GM21447 (cell line): ENCODE measurements at regions not wholly inside any gene's neighbourhood (a gene's known extent, or its start where the extent isn't known, plus 50 kb on each side); places are given as distances from the start of the nearest gene placed in this dataset.
"Not testable (repeated sequence)": the region's sequence is repeated elsewhere in the genome, so short reads cannot be mapped to it uniquely, and the experiment has no call there.

Experiments
- ATAC-seq: cut with Tn5 transposase; IDR thresholded peaks from one replicate; pipeline ENCODE4 v1.9.1; 2021; ENCODE audit not compliant: unreplicated experiment

DNA sequence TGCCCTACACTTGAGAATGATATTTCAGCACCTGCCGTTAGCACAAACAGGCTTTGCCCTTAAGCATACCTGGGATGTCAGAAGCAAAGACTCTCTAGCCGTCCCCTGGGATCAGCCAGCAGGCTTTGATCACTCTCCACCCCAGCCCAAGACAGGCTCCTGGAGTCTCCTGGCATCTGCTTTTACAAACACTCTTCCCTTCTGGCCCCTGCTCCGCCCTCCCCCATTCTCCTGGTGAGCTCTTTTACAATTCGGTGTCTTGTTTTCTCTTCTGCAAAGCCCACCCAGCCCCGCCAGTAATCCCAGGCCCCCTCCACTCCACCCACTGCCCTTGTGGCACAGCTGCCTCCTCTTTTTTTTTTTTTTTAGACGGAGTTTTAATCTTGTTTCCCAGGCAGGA, 50.4 kb downstream of the KATNIP start:
- ATAC-seq, result no peak

DNA sequence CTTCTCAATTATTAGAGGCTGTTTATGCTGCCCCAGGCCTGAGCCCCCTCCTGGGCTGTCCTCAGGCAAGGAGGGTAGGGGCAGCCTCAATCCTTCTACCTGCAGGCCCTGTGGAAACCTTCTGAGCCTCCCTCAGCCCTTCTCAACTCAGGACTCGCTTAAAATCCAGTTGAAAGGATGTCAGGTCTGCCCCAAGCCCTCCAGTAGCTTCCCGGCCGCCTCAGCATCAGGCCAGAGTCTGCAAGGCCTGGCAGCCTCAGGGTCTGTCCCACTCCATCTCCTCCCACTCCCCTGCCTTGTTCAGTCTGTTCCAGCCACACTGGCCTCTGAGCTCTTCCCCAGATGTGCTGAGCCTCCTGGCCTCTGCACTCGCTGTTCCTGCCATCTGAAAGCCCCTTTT, 52.2 kb downstream of the KATNIP start:
- no peak for ATAC-seq

DNA sequence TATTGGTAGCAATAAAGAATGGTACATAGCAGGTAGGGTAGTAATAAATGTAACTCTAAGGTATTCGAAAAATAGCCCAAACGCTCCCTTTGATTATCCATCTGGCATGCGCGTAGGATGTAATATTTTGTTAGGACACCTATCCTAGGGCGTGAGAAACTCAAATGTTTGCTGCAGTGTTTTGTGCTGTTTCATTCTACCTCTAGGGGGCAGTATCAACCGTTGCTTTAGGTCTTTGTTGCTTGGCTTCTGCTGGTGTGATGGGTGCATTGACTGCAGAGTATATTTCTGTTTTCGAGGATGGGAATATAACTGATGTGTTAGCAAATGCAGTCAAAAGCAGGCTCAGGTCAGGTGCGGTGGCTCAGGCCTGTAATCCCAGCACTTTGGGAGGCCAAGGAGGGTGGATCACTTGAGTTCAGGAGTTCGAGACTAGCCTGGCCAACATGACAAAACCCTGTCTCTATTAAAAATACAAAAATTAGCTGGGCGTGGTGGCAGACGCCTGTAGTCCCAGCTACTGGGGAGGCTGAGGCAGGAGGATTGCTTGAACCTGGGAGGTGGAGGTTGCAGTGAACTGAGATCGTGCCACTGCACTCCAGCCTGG, 55.7 kb downstream of the KATNIP start:
- not testable (repeated sequence) for ATAC-seq

DNA sequence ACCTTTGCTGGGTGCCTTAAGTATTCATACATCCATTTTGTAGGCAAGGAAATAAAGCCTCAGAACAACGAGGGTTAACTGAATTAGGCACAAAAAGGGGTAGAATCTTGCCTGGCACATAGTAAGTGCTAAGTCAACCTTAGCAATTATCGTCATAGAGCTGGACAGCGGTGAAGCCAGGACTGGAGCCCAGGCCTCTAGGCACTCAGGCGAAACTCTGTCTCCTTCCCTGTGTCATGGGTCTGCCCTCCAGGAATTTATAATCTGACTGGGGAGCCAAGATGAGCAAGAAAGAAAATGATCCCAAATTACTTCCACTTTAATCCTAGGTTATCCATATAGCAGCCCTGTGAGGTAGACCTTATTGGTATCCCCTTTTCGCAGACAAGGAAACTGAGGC, 61.4 kb downstream of the KATNIP start:
- ATAC-seq, result no peak

DNA sequence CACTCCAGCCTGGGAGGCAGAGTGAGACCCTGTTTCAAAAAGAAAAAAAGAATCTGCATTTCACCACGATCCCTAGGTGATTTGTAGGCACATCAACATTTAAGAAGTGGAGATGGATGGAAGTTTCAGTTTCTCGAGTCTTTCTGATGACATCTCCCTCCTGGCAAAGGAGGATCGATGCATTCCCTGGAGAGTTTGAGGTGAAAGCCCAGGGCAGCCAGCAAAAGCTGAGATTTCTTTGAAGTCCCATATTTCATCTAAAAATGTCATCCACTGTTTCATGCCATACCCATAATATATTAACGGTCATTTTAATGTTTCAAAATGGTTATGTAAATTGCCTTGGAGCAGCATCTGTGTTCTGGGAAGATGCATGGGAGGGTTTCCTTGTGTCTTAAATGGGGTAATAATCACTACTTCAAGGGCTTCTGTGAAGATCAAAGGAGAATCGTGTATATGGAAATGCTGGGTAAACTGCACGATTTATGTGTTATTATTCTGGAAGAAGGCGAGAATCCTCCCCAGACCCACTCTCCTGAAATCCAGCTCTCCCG, 63.4 kb downstream of the KATNIP start:
- ATAC-seq, result no peak

DNA sequence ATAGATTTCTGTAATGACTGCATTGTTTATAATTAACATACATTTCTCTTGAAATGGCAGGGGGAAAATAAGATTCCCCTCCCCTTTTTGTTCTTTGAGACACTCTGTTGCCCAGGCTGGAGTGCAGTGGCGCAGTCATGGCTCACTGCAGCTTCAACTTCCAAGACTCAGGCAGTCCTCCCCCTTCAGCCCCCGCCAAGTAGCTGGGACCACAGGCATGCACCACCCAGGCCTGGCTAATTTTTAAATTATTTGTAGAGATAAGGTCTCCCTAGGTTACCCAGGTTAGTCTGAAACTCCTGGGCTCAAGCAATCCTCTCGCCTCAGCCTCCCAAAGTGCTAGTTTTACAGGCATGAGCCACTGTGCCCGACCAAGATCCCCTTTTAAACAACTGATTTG, 67.7 kb downstream of the KATNIP start:
- no peak for ATAC-seq

DNA sequence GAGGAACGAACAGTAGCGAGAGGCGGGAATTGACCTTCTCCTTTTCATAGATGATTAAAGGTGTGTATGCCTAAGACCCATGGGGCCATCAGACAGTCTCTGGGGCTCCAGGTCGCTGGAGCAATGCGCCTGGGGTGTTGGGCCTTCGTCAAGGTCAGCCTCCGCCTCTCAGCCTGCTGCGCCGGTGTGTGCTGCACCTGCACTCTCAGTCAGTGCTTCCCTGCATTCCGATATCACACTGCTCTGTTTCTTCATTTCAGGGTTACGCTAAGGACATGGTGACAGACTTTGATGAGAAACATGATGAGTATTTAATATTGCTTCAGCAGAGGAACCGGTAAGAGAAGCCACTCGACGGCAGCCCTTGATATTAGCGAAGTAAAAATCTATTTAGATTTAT, 68.2 kb downstream of the KATNIP start:
- no peak for ATAC-seq

DNA sequence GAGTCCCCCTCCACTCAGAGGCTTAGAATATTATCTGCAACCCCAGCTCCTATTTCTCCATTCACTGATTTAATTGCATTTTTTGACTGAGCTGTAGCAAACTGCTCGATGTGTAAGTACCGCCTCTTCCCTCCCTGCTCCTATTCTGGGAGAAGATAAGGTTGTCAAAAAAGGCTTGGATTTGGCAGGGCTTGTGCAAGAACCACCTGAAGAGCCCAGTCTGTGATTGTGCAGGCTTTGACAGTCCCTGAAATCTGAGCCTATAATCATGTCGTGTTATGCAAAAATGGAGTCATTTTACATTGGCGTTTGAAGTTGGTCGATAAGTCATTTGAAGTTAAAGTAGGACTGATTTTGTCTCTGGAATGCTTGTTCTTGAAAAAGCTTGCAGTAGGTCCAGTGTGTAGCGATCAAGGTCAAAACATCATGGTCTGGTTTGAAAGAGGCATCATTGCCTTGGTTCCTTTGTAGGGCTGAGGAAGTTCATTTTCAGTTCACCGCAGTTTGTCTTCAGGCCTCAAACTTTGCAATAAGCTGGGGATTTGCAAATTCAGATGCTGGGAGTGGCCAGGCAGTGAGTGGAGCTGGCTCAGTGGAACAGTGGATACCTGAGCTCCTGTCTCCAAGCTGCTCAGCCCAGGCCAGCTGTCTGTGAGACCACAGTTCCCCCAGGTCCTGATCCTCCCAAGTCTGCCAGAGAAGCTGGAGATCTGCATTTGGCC, 68.8 kb downstream of the KATNIP start:
- ATAC-seq, result no peak

DNA sequence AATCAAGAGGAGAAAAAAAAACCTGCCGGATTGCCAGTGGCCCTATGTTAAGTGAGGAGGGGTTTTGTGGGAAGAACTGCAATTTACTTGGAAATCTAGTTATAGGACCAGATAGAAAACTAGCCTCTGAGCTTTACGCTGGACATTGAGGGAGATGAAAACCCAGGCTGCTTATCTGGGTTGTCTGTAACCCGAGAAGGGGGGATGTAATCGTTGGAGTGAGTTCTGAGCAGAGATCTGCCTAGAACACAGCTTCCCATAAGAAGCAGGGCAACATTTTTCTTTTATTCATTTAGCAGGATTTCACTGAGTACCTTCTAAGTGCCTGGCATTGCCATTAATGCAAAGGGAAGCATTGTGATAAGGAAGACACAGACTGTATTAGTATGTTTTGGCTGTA, 70.6 kb downstream of the KATNIP start:
- no peak for ATAC-seq

DNA sequence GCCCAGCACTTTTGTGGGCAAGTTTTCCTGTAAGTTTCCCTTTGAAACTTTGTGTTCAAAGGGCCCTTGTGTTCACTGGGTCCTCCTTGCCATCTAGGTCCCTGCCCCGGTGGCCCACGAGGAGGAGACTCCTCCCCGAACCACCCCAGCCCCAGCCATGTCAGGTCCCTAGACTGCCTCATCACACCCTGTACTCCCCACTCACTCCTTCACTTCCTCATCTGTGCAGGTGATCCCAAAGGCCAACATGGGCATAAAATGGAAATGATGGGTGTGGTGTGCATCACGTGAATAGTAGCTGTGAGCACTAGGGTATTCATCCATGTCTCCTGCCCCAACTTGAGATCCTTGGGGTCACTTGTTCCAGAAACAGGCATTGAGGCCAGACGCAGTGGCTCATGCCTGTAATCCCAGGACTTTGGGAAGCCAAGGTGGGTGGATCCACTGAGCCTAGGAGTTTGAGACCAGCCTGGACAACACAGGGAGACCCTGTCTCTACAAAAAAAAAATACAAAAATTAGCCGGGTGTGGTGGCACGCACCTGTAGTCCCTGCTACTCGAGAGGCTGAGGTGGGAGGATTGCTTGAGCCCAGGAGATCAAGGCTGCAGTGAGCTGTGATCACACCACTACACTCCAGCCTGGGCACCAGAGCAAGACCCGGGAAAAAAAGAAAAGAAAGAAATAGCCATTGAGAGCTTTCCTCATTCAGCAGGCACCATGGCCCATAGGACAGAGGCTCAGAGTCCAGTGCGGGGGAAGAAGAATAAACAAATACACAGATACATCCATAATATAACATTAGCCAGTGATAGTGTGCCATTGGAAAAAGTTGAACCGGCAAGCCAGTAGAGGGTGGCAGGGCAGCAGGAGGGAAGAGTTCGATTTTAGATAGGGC, 74.5 kb downstream of the KATNIP start:
- ATAC-seq, result no peak

DNA sequence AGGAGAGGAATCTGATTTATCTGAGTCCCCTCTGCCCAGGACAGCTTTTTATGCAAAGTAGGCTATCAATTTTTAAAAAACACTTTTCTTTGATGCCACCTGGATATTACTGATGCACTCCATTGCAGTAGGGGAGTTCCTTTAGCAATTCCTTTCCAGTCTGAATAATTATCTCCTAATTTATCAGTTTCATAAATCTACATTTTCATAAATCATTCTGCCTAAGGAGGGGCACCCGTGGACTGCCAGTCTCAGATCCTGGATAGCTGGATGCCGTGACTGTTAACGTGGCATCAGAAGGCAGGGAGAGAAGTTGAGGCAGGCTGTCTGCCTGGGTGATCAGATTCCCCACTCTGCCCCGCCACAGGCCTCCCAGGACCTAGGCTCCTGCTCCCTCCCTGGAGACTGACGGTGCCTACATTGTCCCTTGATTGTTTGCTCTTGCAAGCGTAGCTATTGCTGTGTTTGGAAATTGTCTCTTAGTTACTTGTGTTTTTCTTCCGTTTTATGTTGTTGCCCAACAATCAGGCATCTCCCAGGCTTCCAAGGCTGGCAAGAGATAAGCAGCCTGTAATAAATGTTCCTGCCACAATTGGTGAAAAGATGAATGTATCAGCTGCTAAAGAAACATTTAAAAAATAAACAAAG, 75.2 kb downstream of the KATNIP start:
- no peak for ATAC-seq

DNA sequence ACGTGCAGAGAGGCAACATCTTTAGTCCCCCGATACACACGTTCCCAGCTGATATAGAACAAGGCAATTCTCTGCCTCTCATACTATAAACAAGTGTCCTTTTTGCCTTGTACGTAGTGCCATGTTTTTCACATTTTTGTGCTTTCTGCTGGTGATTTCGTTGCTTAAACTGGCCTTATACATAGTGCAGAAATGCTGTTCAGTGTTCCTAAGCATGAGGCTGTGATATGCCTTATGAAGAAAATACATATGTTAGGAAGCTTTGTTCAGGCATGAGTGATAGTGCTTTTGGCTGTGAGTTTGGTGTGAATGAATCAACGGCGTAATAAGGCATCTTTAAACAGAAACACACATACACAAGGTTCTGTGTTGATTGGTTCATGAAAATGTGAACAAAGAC, 77.2 kb downstream of the KATNIP start:
- ATAC-seq, result no peak

DNA sequence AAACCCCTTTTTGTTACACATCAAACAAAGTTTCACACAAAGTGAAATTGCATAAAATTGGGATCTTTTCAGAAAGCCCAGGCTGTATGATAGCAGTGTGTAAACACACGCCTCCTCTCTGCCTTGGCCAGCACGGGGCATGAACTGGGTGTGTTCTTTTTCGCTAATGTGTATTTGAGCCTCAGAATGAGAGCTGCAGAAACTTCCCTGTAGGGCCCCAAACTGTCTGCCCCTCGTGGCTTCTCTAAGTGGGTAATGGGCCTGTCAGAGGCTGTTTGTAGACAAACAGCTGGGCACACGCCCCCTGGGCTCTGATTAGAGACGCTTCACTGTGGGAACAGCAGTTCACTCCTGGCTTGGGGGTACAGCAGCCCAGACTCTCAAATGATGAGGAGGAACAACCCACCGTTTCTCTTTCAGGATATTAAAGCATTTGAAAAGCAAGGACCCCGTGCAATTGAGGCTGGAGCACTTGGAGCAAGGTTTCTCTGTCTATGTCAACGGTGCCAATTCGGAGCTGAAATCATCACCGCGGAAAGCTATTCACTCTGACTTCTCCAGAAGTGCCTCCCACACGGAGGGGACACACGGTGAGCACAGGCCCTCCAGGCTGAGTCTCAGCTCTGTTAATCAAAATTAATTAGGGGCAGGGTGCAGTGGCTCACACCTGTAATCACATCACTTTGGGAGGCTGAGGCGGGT, 78.4 kb downstream of the KATNIP start:
- ATAC-seq, result no peak

DNA sequence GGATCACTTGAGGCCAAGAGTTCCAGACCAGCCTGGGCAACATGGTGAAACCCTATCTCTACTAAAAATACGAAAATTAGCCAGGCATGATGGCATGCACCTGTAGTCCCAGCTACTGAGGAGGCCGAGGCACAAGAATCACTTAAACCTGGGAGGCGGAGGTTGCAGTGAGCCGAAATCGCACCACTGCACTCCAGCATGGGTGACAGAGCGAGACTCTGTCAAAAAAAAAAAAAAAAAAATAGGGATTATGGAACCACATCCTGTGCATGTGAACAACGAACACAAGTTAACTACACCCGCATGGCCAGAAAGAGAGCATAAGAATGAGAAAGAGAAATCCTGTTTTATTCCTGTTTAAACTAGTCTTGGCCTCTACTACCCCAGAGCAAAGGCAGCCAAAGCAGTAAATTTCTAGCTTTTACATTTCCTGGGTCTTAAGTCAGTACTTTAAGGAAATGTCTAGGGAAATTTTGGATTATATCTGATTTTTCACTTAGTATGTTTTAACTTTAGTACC, 79.1 kb downstream of the KATNIP start:
- not testable (repeated sequence) for ATAC-seq

DNA sequence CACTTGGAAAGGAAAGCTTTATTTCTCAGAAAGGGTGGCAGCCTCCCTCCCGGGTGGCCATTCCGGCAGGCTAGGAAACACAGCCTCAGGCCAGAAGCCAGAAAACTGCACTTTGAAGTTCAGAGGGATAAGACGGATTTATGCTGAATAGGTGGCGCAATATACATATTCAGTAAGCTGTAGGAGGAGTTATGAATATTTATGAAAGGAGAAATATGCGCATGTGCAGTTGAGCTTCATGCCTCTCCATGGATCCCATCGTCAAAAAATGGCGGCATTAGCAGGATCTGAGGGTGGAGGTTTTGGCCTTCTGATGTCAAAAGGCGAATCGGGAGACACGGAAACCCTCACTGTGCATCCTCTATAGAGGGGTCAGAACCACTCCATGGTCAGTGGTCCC, 82.3 kb downstream of the KATNIP start:
- no peak for ATAC-seq

DNA sequence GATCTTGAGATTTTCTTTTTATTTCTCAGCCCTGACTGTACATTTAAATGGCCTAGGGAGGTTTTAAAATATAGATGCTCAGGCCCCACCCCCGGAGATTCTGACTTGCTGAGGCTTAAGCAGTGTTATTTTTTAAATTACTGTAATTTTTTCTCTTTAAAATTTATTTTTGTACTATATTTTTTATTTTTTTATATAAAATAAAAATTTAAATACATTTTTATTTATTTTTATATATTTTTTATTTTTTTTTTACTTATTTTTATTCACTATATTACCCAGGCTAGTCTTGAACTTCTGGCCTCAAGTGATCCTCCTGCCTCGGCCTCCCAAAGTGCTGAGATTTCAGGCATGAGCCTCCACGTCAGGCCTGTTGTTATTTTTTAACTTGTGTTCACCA, 83.3 kb downstream of the KATNIP start:
- ATAC-seq, result no peak

DNA sequence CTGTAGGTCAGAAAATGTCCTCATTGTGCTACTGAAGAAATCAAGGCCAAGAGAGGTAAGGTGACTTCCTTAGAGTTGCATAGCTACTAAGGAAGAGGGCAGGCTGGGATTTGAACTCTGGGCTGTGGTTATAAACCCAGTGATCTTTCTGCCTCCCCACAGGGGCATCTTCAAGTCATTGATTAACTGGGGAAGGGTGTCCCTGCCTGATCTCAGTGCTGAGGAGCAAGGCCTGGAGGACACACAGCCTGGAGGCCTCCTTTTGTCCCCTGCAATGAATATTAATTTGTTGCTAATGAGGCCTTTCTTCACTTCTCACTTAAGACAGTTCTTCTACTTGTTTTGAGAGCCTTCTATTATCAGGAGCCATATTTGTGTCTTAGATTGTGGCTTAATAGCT, 83.8 kb downstream of the KATNIP start:
- no peak for ATAC-seq

DNA sequence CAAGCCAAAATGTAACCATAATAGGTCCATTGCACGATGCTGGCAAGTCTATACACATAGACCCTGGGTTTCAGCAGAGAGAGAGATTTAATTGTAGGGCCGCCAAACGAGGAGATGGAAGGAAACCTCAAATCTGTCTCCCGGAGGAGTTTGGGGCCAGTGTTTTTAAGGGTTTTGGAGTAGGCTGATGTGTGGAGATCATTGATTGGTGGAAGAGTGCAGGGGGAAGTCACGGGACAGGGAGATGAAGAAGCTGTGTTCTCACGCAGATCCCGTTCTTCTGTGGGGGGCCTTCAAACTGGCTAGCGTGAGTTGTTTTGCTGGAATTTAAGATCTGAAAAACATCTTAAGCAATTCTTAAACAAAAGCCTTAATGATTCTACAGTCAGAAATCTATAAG, 84.8 kb downstream of the KATNIP start:
- ATAC-seq, result no peak

DNA sequence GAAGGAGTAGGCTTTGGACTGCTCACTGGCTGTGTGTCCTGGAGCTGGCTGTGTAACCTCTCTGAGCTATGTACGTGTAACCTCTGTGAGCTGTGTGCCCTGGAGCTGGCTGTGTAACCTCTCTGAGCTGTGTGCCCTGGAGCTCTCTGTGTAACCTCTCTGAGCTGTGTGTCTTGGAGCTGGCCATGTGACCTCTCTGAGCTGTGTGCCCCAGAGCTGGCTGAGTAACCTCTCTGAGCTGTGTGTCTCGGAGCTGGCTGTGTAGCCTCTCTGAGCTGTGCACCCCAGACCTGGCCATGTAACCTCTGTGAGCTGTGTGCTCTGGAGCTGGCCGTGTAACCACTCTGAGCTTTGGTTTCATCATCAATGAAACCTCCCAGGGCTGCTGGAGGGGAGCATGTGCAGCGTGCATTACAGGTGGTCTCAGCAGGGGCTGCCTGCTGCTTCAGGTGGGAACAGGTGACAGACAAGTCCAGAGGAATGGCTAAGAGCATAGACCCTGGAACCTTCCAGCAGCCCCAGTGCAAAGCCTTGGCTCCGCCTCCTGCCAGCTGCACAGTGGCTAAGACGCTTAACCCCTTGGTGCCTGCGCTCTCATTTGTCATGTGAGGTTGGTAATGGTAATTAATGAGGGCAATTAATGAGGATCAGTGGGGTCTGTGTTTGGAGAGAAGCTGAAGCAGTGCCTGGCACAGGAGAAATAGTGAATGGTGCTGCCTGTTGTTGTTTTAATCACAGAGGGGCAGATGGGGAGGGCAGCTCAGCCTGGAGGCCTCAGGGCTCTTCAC, 86.7 kb downstream of the KATNIP start:
- ATAC-seq, result no peak
